ENCODE measurements at regions not wholly inside any gene's neighbourhood (a gene's known extent, or its start where the extent isn't known, plus 50 kb on each side); places are given as distances from the start of the nearest gene placed in this dataset.

GRCh38 chr21:35925497-35925896 is 134.8 kb downstream of the SETD4 start:
- DNase-seq (ENCODE audit: low spot score): no peak
- Mint-ChIP-seq H3K9me3 (no peaks in the 10 kb centered on the region), H3K4me1 (ENCODE audit: low read depth) (no peaks in the 10 kb centered on the region), H3K27me3 (ENCODE audit: low read depth) (peaks cover 11% of the 10 kb centered on the region), H3K27ac (no peak overlapping the region), H3K4me3 (no peak overlapping the region), H3K36me3 (ENCODE audit: low read depth) (no peaks in the 10 kb centered on the region)

- Mint-ChIP-seq H3K9me3 (no peaks in the 10 kb centered on the region), H3K27ac (no peak overlapping the region), H3K27me3 (ENCODE audit: low read depth) (peaks cover 11% of the 10 kb centered on the region), H3K36me3 (ENCODE audit: low read depth) (no peaks in the 10 kb centered on the region), H3K4me1 (ENCODE audit: low read depth) (no peaks in the 10 kb centered on the region), H3K4me3 (no peak overlapping the region)
- no peak for DNase-seq (ENCODE audit: low spot score)
These were observed 135.5 kb downstream of the SETD4 start for GRCh38 chr21:35924714-35925301.

DNA sequence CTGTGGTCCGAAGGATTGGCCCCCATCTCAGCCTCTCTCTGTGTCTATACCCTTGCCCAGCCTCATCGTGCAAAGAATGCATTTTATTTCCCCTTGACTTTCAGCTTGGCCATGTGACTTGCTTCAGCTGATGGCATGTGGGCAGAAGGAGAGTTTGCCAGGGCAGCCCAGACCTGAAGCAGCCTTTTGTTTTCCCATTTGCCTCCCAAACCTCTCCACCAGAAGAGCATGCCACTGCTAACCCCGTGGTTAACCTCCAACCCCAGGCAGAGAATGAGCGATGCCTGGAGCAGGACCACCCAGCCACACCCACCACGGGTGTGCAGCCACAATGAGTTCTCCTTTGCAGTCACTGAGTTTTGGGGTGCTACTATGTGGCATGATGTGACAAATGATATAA is 136.4 kb downstream of the SETD4 start:
- Mint-ChIP-seq H3K9me3 (no peaks in the 10 kb centered on the region), H3K27ac (no peak overlapping the region), H3K4me1 (ENCODE audit: low read depth) (no peaks in the 10 kb centered on the region), H3K36me3 (ENCODE audit: low read depth) (no peaks in the 10 kb centered on the region), H3K4me3 (no peak overlapping the region), H3K27me3 (ENCODE audit: low read depth) (peaks cover 11% of the 10 kb centered on the region)
- DNase-seq (ENCODE audit: low spot score): no peak

DNA sequence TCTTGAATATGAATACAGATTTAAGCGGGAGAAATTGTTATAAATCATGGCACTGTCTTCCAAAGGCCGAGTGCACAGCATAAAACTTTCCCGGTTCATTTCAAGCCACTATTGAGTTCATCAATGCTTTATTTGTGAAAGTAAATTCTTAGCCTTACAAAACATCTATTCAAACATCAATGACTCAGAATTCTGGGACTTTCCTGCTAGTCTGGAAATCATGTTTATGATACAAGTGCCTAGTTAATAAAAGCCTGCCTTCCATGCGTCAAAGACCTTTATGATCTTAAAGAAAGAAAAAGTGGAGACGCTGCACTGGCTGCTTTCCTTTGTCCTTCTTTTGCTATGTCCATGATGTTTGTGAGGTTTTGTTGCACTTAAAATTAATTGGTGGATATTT is 137.7 kb downstream of the SETD4 start:
- no peaks in the 10 kb centered on the region for H3K36me3 Mint-ChIP-seq (ENCODE audit: low read depth)
- no peaks in the 10 kb centered on the region for H3K9me3 Mint-ChIP-seq
- peaks cover 15% of the 10 kb centered on the region for H3K27me3 Mint-ChIP-seq (ENCODE audit: low read depth)
- no peaks in the 10 kb centered on the region for H3K4me1 Mint-ChIP-seq (ENCODE audit: low read depth)
- no peak overlapping the region for H3K27ac Mint-ChIP-seq
- DNase-seq (ENCODE audit: low spot score): no peak
- no peak overlapping the region for H3K4me3 Mint-ChIP-seq

DNA sequence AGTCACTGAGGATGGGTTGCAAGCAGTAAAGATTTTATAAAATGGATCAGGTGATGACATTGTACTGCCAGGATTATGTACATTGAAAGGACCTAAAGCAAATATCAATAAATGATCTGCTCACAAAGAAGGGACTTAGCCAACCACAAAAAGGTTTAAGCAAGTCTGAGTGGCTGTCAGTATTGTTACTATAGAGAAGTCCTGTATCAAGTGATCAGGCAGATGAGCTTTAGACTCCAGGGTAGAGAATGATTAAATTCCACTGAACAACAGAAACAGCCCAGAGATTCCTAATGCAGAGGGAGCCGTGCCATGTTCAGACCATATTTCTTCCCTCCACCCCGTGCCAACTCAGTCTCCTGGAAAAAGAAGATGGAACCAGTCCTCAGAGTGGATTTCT is 138.9 kb downstream of the SETD4 start:
- Mint-ChIP-seq H3K4me3 (no peak overlapping the region), H3K9me3 (no peaks in the 10 kb centered on the region), H3K27me3 (ENCODE audit: low read depth) (peaks cover 17% of the 10 kb centered on the region)

DNA sequence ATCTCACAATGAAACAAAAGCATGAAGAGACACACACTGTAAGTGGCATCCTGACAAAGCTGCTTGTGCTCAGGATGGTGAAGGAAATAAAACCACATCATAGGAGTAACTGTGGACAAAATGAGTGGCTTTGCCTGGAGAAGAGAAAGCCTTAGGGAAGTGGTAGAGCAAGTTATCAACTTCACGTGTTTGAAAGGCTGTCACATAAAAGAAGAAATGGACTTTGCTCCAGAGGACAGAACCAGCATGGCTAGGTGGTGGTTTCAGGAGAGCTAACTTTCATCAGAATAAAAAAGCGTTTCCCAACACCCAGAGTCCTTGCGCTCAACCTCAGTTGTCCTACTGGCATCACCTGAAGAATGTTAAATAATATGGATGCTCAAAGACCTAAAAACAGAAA is 139.9 kb downstream of the SETD4 start:
- Mint-ChIP-seq H3K36me3 (ENCODE audit: low read depth) (no peaks in the 10 kb centered on the region), H3K9me3 (peaks cover 5% of the 10 kb centered on the region), H3K27ac (no peak overlapping the region), H3K4me1 (ENCODE audit: low read depth) (no peaks in the 10 kb centered on the region), H3K4me3 (no peak overlapping the region), H3K27me3 (ENCODE audit: low read depth) (peaks cover 18% of the 10 kb centered on the region)
- no peak for DNase-seq (ENCODE audit: low spot score)

More for the DNA sequence above, 138.9 kb downstream of the SETD4 start:
- Mint-ChIP-seq H3K4me1 (ENCODE audit: low read depth) (no peaks in the 10 kb centered on the region), H3K27ac (no peak overlapping the region), H3K36me3 (ENCODE audit: low read depth) (no peaks in the 10 kb centered on the region)
- DNase-seq (ENCODE audit: low spot score): no peak

DNA sequence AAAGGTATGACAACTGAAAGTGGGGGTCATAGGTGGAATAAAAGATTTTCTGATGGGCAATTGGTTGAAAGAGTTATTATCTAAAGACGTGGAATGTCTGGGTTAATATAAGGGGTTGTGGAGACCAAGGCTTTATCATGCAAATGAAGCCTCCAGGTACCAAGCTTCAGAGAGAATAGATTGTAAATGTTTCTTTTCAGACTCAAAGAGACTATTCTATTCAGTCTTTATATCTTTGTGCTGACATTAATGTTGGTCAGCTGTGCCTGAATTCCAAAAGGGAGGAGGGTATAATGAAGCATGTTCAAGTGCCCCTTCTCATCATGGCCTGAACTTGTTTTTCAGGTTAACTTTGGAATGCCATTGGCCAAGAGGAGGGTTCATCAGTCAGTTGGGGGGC is 145.3 kb downstream of the SETD4 start:
- Mint-ChIP-seq H3K9me3 (peaks cover 9% of the 10 kb centered on the region), H3K4me1 (ENCODE audit: low read depth) (no peaks in the 10 kb centered on the region), H3K36me3 (ENCODE audit: low read depth) (no peaks in the 10 kb centered on the region), H3K27me3 (ENCODE audit: low read depth) (peaks cover 21% of the 10 kb centered on the region), H3K4me3 (no peak overlapping the region), H3K27ac (no peak overlapping the region)
- DNase-seq (ENCODE audit: low spot score): no peak

DNA sequence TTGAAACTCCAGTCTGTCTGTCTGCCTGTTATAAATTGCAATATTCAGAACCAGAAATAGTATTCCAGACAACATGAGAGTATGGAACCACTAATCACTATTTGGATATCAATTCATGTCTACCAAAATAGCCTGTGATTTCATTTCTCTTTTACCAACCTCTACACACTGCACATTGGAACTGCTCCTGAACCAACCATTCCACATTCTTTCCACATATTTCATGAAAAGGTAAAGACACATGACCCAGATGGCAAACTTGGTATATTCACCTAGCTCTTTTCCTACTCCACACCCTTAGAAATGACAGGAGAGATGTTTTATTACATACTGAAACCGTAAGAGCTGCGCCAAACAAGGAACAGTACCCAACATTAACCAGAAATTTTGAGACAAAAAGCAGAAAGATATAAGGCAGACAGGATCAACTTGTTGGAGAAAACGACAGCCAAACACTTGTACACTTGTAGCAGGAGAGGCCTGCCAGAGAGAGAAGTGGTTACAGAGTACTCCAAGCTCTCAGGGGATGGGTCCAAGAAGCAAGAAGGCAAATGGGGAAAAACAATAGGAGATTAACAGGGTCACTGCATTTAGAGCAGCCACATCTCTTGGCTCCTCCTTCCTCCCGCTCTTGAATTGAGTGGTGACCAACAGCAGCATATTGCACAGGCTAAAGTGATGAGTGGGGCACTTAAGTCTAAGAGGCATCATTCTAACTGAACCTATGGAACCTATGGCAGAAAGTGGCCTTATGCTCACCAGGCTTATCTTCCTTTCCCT is 148.7 kb downstream of the SETD4 start:
- H3K27ac Mint-ChIP-seq: no peak overlapping the region

DNA sequence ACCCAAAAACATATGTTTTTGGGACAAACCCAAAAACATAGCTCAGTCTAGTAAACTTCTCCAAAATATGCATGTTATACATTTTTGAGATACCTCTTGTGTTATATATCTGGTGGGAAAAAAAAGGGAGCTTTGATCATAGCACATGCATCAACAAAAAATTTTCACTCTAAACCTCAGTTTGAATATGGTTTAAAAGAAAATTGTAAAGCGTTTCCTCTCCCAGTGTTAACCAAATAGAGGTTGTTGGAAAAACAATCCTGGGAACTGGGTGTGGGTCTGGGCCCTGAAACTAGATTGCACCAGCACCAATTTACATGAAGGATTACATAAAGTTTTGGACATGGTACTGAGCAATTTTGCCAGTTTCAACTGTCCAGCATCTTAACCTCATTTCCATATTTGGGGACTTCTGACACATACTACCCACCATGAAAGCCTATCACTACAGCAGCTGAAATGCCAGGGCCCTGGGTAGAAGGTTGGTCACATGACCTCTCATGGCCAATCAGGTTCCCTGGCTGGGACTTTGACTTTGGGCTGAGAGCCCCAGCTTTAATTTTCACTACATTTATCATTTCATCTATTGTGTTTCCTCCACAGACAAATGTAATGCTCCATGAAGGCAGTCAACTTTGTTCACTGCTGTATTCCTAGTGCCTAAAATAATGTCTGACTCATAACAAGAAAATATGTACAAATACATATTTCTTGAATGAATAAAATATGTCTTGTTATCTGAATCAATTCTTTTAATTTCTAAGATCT is 150.7 kb downstream of the SETD4 start:
- no peak overlapping the region for H3K27ac Mint-ChIP-seq
- H3K9me3 Mint-ChIP-seq: no peaks in the 10 kb centered on the region
- H3K4me3 Mint-ChIP-seq: no peak overlapping the region
- peaks cover 18% of the 10 kb centered on the region for H3K27me3 Mint-ChIP-seq (ENCODE audit: low read depth)
- no peaks in the 10 kb centered on the region for H3K4me1 Mint-ChIP-seq (ENCODE audit: low read depth)
- H3K36me3 Mint-ChIP-seq (ENCODE audit: low read depth): no peaks in the 10 kb centered on the region
- no peak for DNase-seq (ENCODE audit: low spot score)

More for the DNA sequence above, 148.7 kb downstream of the SETD4 start:
- Mint-ChIP-seq H3K27me3 (ENCODE audit: low read depth) (peaks cover 13% of the 10 kb centered on the region), H3K9me3 (peaks cover 9% of the 10 kb centered on the region), H3K4me1 (ENCODE audit: low read depth) (no peaks in the 10 kb centered on the region), H3K36me3 (ENCODE audit: low read depth) (no peaks in the 10 kb centered on the region), H3K4me3 (no peak overlapping the region)
- DNase-seq (ENCODE audit: low spot score): no peak

DNA sequence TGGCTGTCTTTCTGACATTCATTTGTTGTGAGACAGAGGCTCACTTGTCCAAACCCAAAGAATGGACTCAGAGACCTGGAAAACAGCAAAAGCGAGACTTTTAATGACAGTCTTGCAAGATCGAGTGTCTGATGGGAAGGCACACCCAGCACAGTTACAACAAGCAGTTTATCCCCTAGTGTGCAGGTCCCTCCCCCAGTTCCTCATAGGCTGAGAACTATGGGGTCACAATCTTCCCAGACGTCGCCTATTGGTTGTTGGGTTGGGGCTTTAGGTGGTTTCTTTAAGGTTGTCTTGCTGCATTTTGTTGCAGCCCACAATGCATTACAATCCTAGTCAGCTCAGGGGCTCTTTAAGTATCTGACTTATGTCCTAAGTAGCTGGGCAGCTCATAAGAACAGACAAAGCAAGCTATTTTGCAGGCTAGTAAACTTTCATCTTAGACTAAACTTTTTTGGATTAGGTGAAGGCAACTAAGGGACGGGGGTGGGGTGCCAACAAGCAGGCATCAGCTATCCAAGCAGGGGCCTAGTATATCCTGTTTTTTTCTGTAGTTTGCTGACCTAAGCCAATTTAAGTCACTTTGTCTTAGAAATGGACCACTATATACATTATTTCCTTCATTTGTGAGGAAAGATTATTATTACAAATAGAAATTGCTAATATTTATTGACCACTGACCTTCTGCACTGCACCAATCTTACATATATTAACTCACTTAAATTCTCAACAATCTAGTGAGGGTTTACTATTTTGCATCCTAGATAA is 151.8 kb downstream of the SETD4 start:
- DNase-seq (ENCODE audit: low spot score): no peak
- Mint-ChIP-seq H3K4me3 (no peak overlapping the region), H3K27ac (no peak overlapping the region), H3K27me3 (ENCODE audit: low read depth) (peaks cover 19% of the 10 kb centered on the region), H3K9me3 (no peaks in the 10 kb centered on the region), H3K4me1 (ENCODE audit: low read depth) (no peaks in the 10 kb centered on the region), H3K36me3 (ENCODE audit: low read depth) (no peaks in the 10 kb centered on the region)

DNA sequence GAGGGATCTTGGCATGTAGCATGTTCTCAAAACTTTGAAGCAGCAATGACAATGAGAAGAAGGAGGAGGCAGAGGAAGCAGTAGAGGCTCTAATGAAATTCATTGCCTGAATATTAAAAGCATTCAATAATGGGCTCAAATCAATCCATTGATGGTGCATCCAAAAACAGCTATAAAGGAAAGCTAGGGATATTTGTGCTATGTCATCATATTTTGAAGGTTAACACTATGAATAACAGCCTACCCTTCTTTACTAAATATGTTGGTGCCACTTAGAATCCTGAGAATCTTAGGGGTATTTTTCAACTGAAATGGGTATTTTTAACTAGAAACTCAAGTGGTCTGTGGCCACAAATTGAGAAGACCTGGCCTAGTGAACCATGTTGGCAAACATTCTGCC is 153.7 kb downstream of the SETD4 start:
- Mint-ChIP-seq H3K27me3 (ENCODE audit: low read depth) (peaks cover 25% of the 10 kb centered on the region), H3K4me3 (no peak overlapping the region), H3K36me3 (ENCODE audit: low read depth) (no peaks in the 10 kb centered on the region), H3K27ac (no peak overlapping the region), H3K4me1 (ENCODE audit: low read depth) (no peaks in the 10 kb centered on the region), H3K9me3 (no peaks in the 10 kb centered on the region)
- DNase-seq (ENCODE audit: low spot score): no peak

GRCh38 chr21:35905963-35906345 is 154.4 kb downstream of the SETD4 start:
- H3K27me3 Mint-ChIP-seq (ENCODE audit: low read depth): peaks cover 27% of the 10 kb centered on the region
- H3K4me1 Mint-ChIP-seq (ENCODE audit: low read depth): no peaks in the 10 kb centered on the region
- no peak overlapping the region for H3K4me3 Mint-ChIP-seq
- DNase-seq (ENCODE audit: low spot score): no peak
- no peaks in the 10 kb centered on the region for H3K9me3 Mint-ChIP-seq
- H3K36me3 Mint-ChIP-seq (ENCODE audit: low read depth): no peaks in the 10 kb centered on the region
- H3K27ac Mint-ChIP-seq: no peak overlapping the region

DNA sequence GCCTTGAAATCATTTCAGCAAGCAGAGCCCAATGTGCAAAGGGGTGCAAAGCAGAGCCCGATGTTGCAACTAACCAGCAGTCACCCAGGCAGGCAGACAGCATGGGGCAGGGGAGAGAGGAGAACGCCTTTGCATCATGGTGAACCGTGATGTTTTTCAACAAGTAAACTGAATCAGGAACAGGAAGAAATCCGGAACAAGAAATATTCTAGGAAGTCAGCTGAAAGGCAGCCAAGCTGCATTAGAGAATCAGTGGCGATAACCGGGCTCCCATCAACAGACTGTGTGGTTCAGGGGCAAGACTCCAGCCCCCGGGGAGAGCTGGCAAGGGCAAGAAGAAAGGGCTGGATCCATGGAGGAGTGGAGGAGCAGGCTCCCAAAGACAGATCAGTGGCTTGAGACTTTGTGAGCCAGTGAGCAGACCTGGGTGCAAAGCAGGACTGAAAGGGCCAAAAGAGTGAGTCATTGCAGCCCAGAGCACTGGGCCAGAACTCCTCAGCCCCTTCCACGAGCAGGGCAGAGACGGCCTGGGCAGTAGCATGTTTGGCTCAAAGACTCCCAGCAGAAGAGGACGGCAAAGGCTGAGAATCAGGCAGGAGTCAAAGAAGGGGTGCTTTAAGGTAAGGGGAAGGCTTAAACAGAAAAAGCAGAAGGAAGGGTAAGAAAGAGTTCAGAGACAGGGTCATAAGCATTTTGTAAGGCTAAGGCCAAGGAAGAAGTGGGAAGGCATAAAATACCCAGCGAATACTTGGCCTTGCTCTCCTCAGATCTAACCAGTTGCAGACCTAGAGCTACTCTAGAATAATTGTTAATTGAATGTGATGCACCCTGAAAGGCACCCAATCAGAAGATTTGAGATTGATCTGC is 155.0 kb downstream of the SETD4 start:
- no peaks in the 10 kb centered on the region for H3K9me3 Mint-ChIP-seq
- peaks cover 24% of the 10 kb centered on the region for H3K27me3 Mint-ChIP-seq (ENCODE audit: low read depth)
- H3K36me3 Mint-ChIP-seq (ENCODE audit: low read depth): no peaks in the 10 kb centered on the region
- no peak for DNase-seq (ENCODE audit: low spot score)
- H3K4me1 Mint-ChIP-seq (ENCODE audit: low read depth): no peaks in the 10 kb centered on the region
- no peak overlapping the region for H3K27ac Mint-ChIP-seq
- H3K4me3 Mint-ChIP-seq: no peak overlapping the region

All from T-helper 2 cell treated with Interferon-gamma antibody and Interleukin-4, amounts not matched to agents 5 μg/mL and 100 μg/mL, for 36 hours (primary cell).